H1 (cell line): ENCODE measurements at regions not wholly inside any gene's neighbourhood (a gene's known extent, or its start where the extent isn't known, plus 50 kb on each side); places are given as distances from the start of the nearest gene placed in this dataset.

Source experiments
- ATF2 ChIP-seq: IDR thresholded peaks from 2 replicates; pipeline ENCODE4 v1.6.1; 2012; ENCODE audit warnings: low read length, inconsistent platforms
- CHD2 ChIP-seq: IDR thresholded peaks from 2 replicates; pipeline ENCODE4 v1.6.1; 2012; ENCODE audit warnings: low read length, improper control_type of control experiment
- POLR2A ChIP-seq, 2 experiments: IDR thresholded peaks; 1 replicate in 1 of 2; 2 replicates in 1 of 2; pipeline ENCODE4 v1.6.1; 2011; ENCODE audit warnings: low read depth in 2 of 2, low read length in 2 of 2, mild to moderate bottlenecking in 2 of 2; ENCODE audit errors: control extremely low read depth in 1 of 2
- SP4 ChIP-seq: IDR thresholded peaks from 2 replicates; pipeline ENCODE4 v1.6.1; 2012; ENCODE audit warnings: low read length, inconsistent platforms
- USF2 ChIP-seq: IDR thresholded peaks from 2 replicates; pipeline ENCODE4 v1.6.1; 2011; ENCODE audit warnings: low read length, improper control_type of control experiment
- TF ChIP-seq, protein P1 (sequence below): fragments of 300-600 bp; sonication (generic); IDR thresholded peaks from 2 replicates; pipeline ENCODE4 v1.7.1; 2012; ENCODE audit warnings: low read length, moderate library complexity, mild to moderate bottlenecking, inconsistent platforms; ENCODE audit not compliant: insufficient replicate concordance
- TF ChIP-seq, protein P2 (sequence below), 3 experiments: IDR thresholded peaks; 1 replicate in 2 of 3; 2 replicates in 1 of 3; pipeline versions ENCODE4 v1.5.1 to v1.6.1; 2011; ENCODE audit warnings: low read length in 3 of 3, mild to moderate bottlenecking in 3 of 3, inconsistent platforms in 2 of 3, low read depth in 1 of 3, moderate library complexity in 1 of 3; ENCODE audit not compliant: insufficient read depth in 1 of 3; ENCODE audit errors: control extremely low read depth in 1 of 3

DNA sequence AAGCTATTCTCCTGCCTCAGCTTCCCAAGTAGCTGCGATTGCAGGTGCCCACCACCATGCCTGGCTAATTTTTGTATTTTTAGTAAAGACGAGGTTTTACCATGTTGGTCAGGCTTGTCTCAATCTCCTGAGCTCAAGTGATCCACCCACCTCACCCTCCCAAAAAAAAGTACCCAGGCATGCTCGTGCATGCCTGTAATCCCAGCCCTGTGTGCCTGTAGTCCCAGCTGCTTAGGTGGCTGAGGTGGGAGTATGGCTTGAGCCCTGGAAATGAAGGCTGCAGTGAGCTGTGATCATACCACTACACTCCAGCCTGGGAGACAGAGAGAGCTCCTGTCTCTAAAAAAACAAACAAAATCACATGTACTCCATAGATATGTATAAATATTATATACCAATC is 176.5 kb downstream of the SOX2 start (continued):
- TF ChIP-seq, protein P1, sequence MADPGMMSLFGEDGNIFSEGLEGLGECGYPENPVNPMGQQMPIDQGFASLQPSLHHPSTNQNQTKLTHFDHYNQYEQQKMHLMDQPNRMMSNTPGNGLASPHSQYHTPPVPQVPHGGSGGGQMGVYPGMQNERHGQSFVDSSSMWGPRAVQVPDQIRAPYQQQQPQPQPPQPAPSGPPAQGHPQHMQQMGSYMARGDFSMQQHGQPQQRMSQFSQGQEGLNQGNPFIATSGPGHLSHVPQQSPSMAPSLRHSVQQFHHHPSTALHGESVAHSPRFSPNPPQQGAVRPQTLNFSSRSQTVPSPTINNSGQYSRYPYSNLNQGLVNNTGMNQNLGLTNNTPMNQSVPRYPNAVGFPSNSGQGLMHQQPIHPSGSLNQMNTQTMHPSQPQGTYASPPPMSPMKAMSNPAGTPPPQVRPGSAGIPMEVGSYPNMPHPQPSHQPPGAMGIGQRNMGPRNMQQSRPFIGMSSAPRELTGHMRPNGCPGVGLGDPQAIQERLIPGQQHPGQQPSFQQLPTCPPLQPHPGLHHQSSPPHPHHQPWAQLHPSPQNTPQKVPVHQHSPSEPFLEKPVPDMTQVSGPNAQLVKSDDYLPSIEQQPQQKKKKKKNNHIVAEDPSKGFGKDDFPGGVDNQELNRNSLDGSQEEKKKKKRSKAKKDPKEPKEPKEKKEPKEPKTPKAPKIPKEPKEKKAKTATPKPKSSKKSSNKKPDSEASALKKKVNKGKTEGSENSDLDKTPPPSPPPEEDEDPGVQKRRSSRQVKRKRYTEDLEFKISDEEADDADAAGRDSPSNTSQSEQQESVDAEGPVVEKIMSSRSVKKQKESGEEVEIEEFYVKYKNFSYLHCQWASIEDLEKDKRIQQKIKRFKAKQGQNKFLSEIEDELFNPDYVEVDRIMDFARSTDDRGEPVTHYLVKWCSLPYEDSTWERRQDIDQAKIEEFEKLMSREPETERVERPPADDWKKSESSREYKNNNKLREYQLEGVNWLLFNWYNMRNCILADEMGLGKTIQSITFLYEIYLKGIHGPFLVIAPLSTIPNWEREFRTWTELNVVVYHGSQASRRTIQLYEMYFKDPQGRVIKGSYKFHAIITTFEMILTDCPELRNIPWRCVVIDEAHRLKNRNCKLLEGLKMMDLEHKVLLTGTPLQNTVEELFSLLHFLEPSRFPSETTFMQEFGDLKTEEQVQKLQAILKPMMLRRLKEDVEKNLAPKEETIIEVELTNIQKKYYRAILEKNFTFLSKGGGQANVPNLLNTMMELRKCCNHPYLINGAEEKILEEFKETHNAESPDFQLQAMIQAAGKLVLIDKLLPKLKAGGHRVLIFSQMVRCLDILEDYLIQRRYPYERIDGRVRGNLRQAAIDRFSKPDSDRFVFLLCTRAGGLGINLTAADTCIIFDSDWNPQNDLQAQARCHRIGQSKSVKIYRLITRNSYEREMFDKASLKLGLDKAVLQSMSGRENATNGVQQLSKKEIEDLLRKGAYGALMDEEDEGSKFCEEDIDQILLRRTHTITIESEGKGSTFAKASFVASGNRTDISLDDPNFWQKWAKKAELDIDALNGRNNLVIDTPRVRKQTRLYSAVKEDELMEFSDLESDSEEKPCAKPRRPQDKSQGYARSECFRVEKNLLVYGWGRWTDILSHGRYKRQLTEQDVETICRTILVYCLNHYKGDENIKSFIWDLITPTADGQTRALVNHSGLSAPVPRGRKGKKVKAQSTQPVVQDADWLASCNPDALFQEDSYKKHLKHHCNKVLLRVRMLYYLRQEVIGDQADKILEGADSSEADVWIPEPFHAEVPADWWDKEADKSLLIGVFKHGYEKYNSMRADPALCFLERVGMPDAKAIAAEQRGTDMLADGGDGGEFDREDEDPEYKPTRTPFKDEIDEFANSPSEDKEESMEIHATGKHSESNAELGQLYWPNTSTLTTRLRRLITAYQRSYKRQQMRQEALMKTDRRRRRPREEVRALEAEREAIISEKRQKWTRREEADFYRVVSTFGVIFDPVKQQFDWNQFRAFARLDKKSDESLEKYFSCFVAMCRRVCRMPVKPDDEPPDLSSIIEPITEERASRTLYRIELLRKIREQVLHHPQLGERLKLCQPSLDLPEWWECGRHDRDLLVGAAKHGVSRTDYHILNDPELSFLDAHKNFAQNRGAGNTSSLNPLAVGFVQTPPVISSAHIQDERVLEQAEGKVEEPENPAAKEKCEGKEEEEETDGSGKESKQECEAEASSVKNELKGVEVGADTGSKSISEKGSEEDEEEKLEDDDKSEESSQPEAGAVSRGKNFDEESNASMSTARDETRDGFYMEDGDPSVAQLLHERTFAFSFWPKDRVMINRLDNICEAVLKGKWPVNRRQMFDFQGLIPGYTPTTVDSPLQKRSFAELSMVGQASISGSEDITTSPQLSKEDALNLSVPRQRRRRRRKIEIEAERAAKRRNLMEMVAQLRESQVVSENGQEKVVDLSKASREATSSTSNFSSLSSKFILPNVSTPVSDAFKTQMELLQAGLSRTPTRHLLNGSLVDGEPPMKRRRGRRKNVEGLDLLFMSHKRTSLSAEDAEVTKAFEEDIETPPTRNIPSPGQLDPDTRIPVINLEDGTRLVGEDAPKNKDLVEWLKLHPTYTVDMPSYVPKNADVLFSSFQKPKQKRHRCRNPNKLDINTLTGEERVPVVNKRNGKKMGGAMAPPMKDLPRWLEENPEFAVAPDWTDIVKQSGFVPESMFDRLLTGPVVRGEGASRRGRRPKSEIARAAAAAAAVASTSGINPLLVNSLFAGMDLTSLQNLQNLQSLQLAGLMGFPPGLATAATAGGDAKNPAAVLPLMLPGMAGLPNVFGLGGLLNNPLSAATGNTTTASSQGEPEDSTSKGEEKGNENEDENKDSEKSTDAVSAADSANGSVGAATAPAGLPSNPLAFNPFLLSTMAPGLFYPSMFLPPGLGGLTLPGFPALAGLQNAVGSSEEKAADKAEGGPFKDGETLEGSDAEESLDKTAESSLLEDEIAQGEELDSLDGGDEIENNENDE: no peak
- TF ChIP-seq CHD2 (no peak), ATF2 (no peak), POLR2A (IDR thresholded peaks at IDR 0.05; ENCODE audit: control extremely low read depth in 1 of 2, low read depth in 2 of 2, low read length in 2 of 2) (no peak), SP4 (no peak), USF2 (no peak)
- TF ChIP-seq, protein P2, sequence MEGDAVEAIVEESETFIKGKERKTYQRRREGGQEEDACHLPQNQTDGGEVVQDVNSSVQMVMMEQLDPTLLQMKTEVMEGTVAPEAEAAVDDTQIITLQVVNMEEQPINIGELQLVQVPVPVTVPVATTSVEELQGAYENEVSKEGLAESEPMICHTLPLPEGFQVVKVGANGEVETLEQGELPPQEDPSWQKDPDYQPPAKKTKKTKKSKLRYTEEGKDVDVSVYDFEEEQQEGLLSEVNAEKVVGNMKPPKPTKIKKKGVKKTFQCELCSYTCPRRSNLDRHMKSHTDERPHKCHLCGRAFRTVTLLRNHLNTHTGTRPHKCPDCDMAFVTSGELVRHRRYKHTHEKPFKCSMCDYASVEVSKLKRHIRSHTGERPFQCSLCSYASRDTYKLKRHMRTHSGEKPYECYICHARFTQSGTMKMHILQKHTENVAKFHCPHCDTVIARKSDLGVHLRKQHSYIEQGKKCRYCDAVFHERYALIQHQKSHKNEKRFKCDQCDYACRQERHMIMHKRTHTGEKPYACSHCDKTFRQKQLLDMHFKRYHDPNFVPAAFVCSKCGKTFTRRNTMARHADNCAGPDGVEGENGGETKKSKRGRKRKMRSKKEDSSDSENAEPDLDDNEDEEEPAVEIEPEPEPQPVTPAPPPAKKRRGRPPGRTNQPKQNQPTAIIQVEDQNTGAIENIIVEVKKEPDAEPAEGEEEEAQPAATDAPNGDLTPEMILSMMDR (IDR thresholded peaks at IDR 0.05; ENCODE audit: control extremely low read depth in 1 of 3, insufficient read depth in 1 of 3, low read depth in 1 of 3, low read length in 3 of 3): no peak
